HEK293 (cell line): ENCODE measurements at regions not wholly inside any gene's neighbourhood (a gene's known extent, or its start where the extent isn't known, plus 50 kb on each side); places are given as distances from the start of the nearest gene placed in this dataset.

Experiments used
- CTCF ChIA-PET: fragments of 350-600 bp; formaldehyde crosslinking; extraction: SDS; loops from one replicate; lab custom pipeline; 2021; ENCODE audit warnings: antibody characterized with exemption; lab: Yijun Ruan, JAX
- POLR2A ChIA-PET: fragments of 300-600 bp; formaldehyde crosslinking; extraction: SDS; loops from one replicate; lab custom pipeline; 2020; ENCODE audit warnings: antibody characterized with exemption, inconsistent platforms; lab: Yijun Ruan, JAX
- H3K27ac ChIP-seq: fragments of 200-500 bp; sonication (Bioruptor generic); 2 replicates; pipeline ENCODE4 v1.5.1; 2014; ENCODE audit warnings: low read depth, low read length, control low read depth, inconsistent platforms; ENCODE audit errors: extremely low read depth
- H3K36me3 ChIP-seq, 2 experiments: fragments of 200-500 bp in 1 of 2; sonication (Bioruptor generic) in 1 of 2; 1 replicate in 1 of 2; 2 replicates in 1 of 2; pipeline ENCODE4 v1.5.1; 2014 to 2017; ENCODE audit warnings: inconsistent platforms in 2 of 2, low read length in 2 of 2; ENCODE audit not compliant: control insufficient read depth in 2 of 2, insufficient read depth in 1 of 2
- H3K4me1 ChIP-seq: fragments of 200-500 bp; sonication (Bioruptor generic); 2 replicates; pipeline ENCODE4 v1.5.1; 2014; ENCODE audit warnings: mild to moderate bottlenecking, low read length, inconsistent platforms; ENCODE audit not compliant: control insufficient read depth, insufficient read depth
- H3K4me3 ChIP-seq: 2 replicates; pipeline ENCODE4 v1.5.1; 2011; ENCODE audit warnings: low read depth, mild to moderate bottlenecking, control low read depth, low read length, moderate library complexity
- H3K9me3 ChIP-seq: fragments of 200-500 bp; sonication (Bioruptor generic); 2 replicates; pipeline ENCODE4 v1.5.1; 2014; ENCODE audit warnings: low read depth, low read length, inconsistent platforms; ENCODE audit not compliant: control insufficient read depth, insufficient read depth
- AEBP2 ChIP-seq: fragments of 450-650 bp; formaldehyde crosslinking; IDR thresholded peaks from 2 replicates; pipeline ENCODE4 v1.5.1; 2016; ENCODE audit warnings: missing biosample characterization, missing genetic modification characterization, borderline replicate concordance
- BCL11A ChIP-seq: fragments of 450-650 bp; formaldehyde crosslinking; IDR thresholded peaks from 2 replicates; pipeline ENCODE4 v1.5.1; 2016; ENCODE audit warnings: low read depth, missing biosample characterization, missing genetic modification characterization
- GLIS1 ChIP-seq: fragments of 450-650 bp; formaldehyde crosslinking; IDR thresholded peaks from 2 replicates; pipeline ENCODE4 v1.5.1; 2016; ENCODE audit warnings: missing biosample characterization, missing genetic modification characterization
- IKZF3 ChIP-seq: fragments of 450-650 bp; IDR thresholded peaks from 2 replicates; pipeline ENCODE4 v1.5.0; 2018; ENCODE audit warnings: missing biosample characterization, mild to moderate bottlenecking, missing genetic modification characterization, moderate library complexity
- INSM2 ChIP-seq: fragments of 450-650 bp; formaldehyde crosslinking; IDR thresholded peaks from 2 replicates; pipeline ENCODE4 v1.5.1; 2016; ENCODE audit warnings: missing biosample characterization, missing genetic modification characterization
- OVOL3 ChIP-seq: fragments of 450-650 bp; formaldehyde crosslinking; IDR thresholded peaks from 2 replicates; pipeline ENCODE4 v1.5.1; 2016; ENCODE audit warnings: missing biosample characterization, missing genetic modification characterization
- PBX3 ChIP-seq: sonication (generic); formaldehyde crosslinking; IDR thresholded peaks from 2 replicates; pipeline ENCODE4 v1.8.1; 2022; ENCODE audit warnings: mild to moderate bottlenecking, moderate library complexity, missing genetic modification reagents
- TRIM28 ChIP-seq: IDR thresholded peaks from 2 replicates; pipeline ENCODE4 v1.6.1; 2011; ENCODE audit warnings: low read length, control low read depth, borderline replicate concordance
- ZBTB10 ChIP-seq: fragments of 450-650 bp; formaldehyde crosslinking; IDR thresholded peaks from 2 replicates; pipeline ENCODE4 v1.5.1; 2016; ENCODE audit warnings: missing biosample characterization, missing genetic modification characterization
- ZBTB44 ChIP-seq: fragments of 450-650 bp; IDR thresholded peaks from 2 replicates; pipeline ENCODE4 v1.5.1; 2018; ENCODE audit warnings: missing biosample characterization, mild to moderate bottlenecking, missing genetic modification characterization
- ZBTB6 ChIP-seq: fragments of 450-650 bp; formaldehyde crosslinking; IDR thresholded peaks from 2 replicates; pipeline ENCODE4 v1.5.1; 2017; ENCODE audit warnings: missing biosample characterization, missing genetic modification characterization
- ZFP69B ChIP-seq: fragments of 450-650 bp; formaldehyde crosslinking; IDR thresholded peaks from 2 replicates; pipeline ENCODE4 v1.5.1; 2016; ENCODE audit warnings: missing biosample characterization, missing genetic modification characterization
- ZIC2 ChIP-seq: fragments of 450-650 bp; formaldehyde crosslinking; IDR thresholded peaks from 2 replicates; pipeline ENCODE4 v1.5.1; 2016; ENCODE audit warnings: missing biosample characterization, missing genetic modification characterization
- ZNF114 ChIP-seq: fragments of 450-650 bp; formaldehyde crosslinking; IDR thresholded peaks from 2 replicates; pipeline ENCODE4 v1.5.0; 2017; ENCODE audit warnings: missing biosample characterization, missing genetic modification characterization
- ZNF239 ChIP-seq: fragments of 450-650 bp; formaldehyde crosslinking; IDR thresholded peaks from 2 replicates; pipeline ENCODE4 v1.5.1; 2016; ENCODE audit warnings: missing biosample characterization, missing genetic modification characterization
- ZNF280C ChIP-seq: fragments of 450-650 bp; formaldehyde crosslinking; IDR thresholded peaks from 2 replicates; pipeline ENCODE4 v1.5.1; 2016; ENCODE audit warnings: missing biosample characterization, missing genetic modification characterization
- ZNF48 ChIP-seq: fragments of 450-650 bp; formaldehyde crosslinking; IDR thresholded peaks from 2 replicates; pipeline ENCODE4 v1.5.1; 2016; ENCODE audit warnings: missing biosample characterization, missing genetic modification characterization
- ZNF544 ChIP-seq: fragments of 450-650 bp; formaldehyde crosslinking; IDR thresholded peaks from 2 replicates; pipeline ENCODE4 v1.5.0; 2017; ENCODE audit warnings: missing biosample characterization, missing genetic modification characterization
- ZSCAN18 ChIP-seq: fragments of 450-650 bp; formaldehyde crosslinking; IDR thresholded peaks from 2 replicates; pipeline ENCODE4 v1.5.1; 2016; ENCODE audit warnings: missing biosample characterization, missing genetic modification characterization
- ZXDB ChIP-seq: fragments of 450-650 bp; formaldehyde crosslinking; IDR thresholded peaks from 2 replicates; pipeline ENCODE4 v1.5.1; 2016; ENCODE audit warnings: missing biosample characterization, missing genetic modification characterization

GRCh38 chr3:104549099-104549714 is 817.5 kb upstream of the ALCAM start:
- POLR2A ChIA-PET = no interaction called here
- no peak overlapping the region for H3K4me3 ChIP-seq
- no peaks in the 10 kb centered on the region for H3K36me3 ChIP-seq
- no peaks in the 10 kb centered on the region for H3K9me3 ChIP-seq
- no peak overlapping the region for H3K27ac ChIP-seq
- no peaks in the 10 kb centered on the region for H3K4me1 ChIP-seq
- CTCF ChIA-PET = interaction anchor here (0.7 kb wide), 1 partner anchor 16 kb away, joined by 3 read pairs; no protein-coding TSS in a partner anchor
- TF ChIP-seq GLIS1 (tag by site-specific recombination) (no peak), OVOL3 (tag by site-specific recombination) (no peak), ZBTB10 (tag by site-specific recombination) (no peak)
- TF ChIP-seq, all 188 proteins: peak for 0

GRCh38 chr3:104553121-104553520 is 813.6 kb upstream of the ALCAM start:
- Histone ChIP-seq H3K4me3 (no peak overlapping the region), H3K9me3 (no peaks in the 10 kb centered on the region), H3K36me3 (no peaks in the 10 kb centered on the region), H3K4me1 (no peaks in the 10 kb centered on the region), H3K27ac (no peak overlapping the region)
- ChIA-PET CTCF (interaction anchor here (0.9 kb wide), 1 partner anchor 12 kb away, joined by 4 read pairs; no protein-coding TSS in a partner anchor), POLR2A (no interaction called here)
- TF ChIP-seq ZNF114 (tag by site-specific recombination) (no peak), ZBTB6 (no peak), ZSCAN18 (tag by site-specific recombination) (no peak), ZIC2 (tag by site-specific recombination) (no peak), BCL11A (tag by site-specific recombination) (no peak), ZFP69B (tag by site-specific recombination) (no peak), ZBTB44 (tag by site-specific recombination) (no peak), INSM2 (tag by site-specific recombination) (no peak), ZNF239 (tag by site-specific recombination) (no peak), IKZF3 (tag by site-specific recombination) (no peak), TRIM28 (no peak), ZNF280C (no peak), AEBP2 (no peak), PBX3 (CRISPR knock-in tag) (no peak), ZXDB (tag by site-specific recombination) (no peak), ZNF48 (tag by site-specific recombination) (no peak), ZNF544 (tag by site-specific recombination) (no peak)
